ENCODE measurements at regions not wholly inside any gene's neighbourhood (a gene's known extent, or its start where the extent isn't known, plus 50 kb on each side); places are given as distances from the start of the nearest gene placed in this dataset.
"Not testable (repeated sequence)": the region's sequence is repeated elsewhere in the genome, so short reads cannot be mapped to it uniquely, and the experiment has no call there.

GRCh38 chr2:8558956-8559355 lies 122.9 kb upstream of the ID2 start:
- no peak for DNase-seq
- Histone ChIP-seq H3K36me3 (replicated peaks; ENCODE audit: control insufficient read depth, insufficient read depth, low read length) (no peaks in the 10 kb centered on the region), H3K27me3 (ENCODE audit: control insufficient read depth, insufficient read depth, low read length) (no peaks in the 10 kb centered on the region), H3K4me3 (ENCODE audit: insufficient read depth, low read depth, low read length) (no peak overlapping the region)

GRCh38 chr2:8559805-8560204 lies 122.1 kb upstream of the ID2 start:
- Histone ChIP-seq H3K36me3 (replicated peaks; ENCODE audit: control insufficient read depth, insufficient read depth, low read length) (no peaks in the 10 kb centered on the region), H3K4me3 (ENCODE audit: insufficient read depth, low read depth, low read length) (no peak overlapping the region), H3K27me3 (ENCODE audit: control insufficient read depth, insufficient read depth, low read length) (no peaks in the 10 kb centered on the region)
- no peak for DNase-seq

GRCh38 chr2:8561692-8562091 lies 120.2 kb upstream of the ID2 start:
- H3K27me3 ChIP-seq (ENCODE audit: control insufficient read depth, insufficient read depth, low read length); H3K4me3 ChIP-seq (ENCODE audit: insufficient read depth, low read depth, low read length); H3K36me3 ChIP-seq (replicated peaks; ENCODE audit: control insufficient read depth, insufficient read depth, low read length); DNase-seq: not testable (repeated sequence)

- H3K4me3 ChIP-seq (ENCODE audit: insufficient read depth, low read depth, low read length): no peak overlapping the region
- H3K27me3 ChIP-seq (ENCODE audit: control insufficient read depth, insufficient read depth, low read length): no peaks in the 10 kb centered on the region
- no peaks in the 10 kb centered on the region for H3K36me3 ChIP-seq (replicated peaks; ENCODE audit: control insufficient read depth, insufficient read depth, low read length)
- no peak for DNase-seq
These were observed 117.9 kb upstream of the ID2 start for GRCh38 chr2:8563814-8564474.

- no peak overlapping the region for H3K4me3 ChIP-seq (ENCODE audit: insufficient read depth, low read depth, low read length)
- H3K27me3 ChIP-seq (ENCODE audit: control insufficient read depth, insufficient read depth, low read length): no peaks in the 10 kb centered on the region
- no peak for DNase-seq
- H3K36me3 ChIP-seq (replicated peaks; ENCODE audit: control insufficient read depth, insufficient read depth, low read length): no peaks in the 10 kb centered on the region
These were observed 117.4 kb upstream of the ID2 start for GRCh38 chr2:8564475-8564874.

GRCh38 chr2:8565399-8566154 lies 116.3 kb upstream of the ID2 start:
- Histone ChIP-seq H3K4me3 (ENCODE audit: insufficient read depth, low read depth, low read length) (no peak overlapping the region), H3K36me3 (replicated peaks; ENCODE audit: control insufficient read depth, insufficient read depth, low read length) (no peaks in the 10 kb centered on the region), H3K27me3 (ENCODE audit: control insufficient read depth, insufficient read depth, low read length) (no peaks in the 10 kb centered on the region)
- DNase-seq: no peak

GRCh38 chr2:8566155-8566670 lies 115.6 kb upstream of the ID2 start:
- Histone ChIP-seq H3K27me3 (ENCODE audit: control insufficient read depth, insufficient read depth, low read length) (no peaks in the 10 kb centered on the region), H3K4me3 (ENCODE audit: insufficient read depth, low read depth, low read length) (no peak overlapping the region), H3K36me3 (replicated peaks; ENCODE audit: control insufficient read depth, insufficient read depth, low read length) (no peaks in the 10 kb centered on the region)
- DNase-seq: no peak

GRCh38 chr2:8566774-8567468 lies 114.9 kb upstream of the ID2 start:
- DNase-seq: no peak
- Histone ChIP-seq H3K4me3 (ENCODE audit: insufficient read depth, low read depth, low read length) (no peak overlapping the region), H3K27me3 (ENCODE audit: control insufficient read depth, insufficient read depth, low read length) (no peaks in the 10 kb centered on the region), H3K36me3 (replicated peaks; ENCODE audit: control insufficient read depth, insufficient read depth, low read length) (no peaks in the 10 kb centered on the region)

- Histone ChIP-seq H3K4me3 (ENCODE audit: insufficient read depth, low read depth, low read length) (no peak overlapping the region), H3K27me3 (ENCODE audit: control insufficient read depth, insufficient read depth, low read length) (no peaks in the 10 kb centered on the region), H3K36me3 (replicated peaks; ENCODE audit: control insufficient read depth, insufficient read depth, low read length) (no peaks in the 10 kb centered on the region)
- DNase-seq: no peak
These were observed 114.2 kb upstream of the ID2 start for GRCh38 chr2:8567469-8568260.

- DNase-seq: no peak
- H3K27me3 ChIP-seq (ENCODE audit: control insufficient read depth, insufficient read depth, low read length): no peaks in the 10 kb centered on the region
- H3K4me3 ChIP-seq (ENCODE audit: insufficient read depth, low read depth, low read length): no peak overlapping the region
- no peaks in the 10 kb centered on the region for H3K36me3 ChIP-seq (replicated peaks; ENCODE audit: control insufficient read depth, insufficient read depth, low read length)
These were observed 113.1 kb upstream of the ID2 start for GRCh38 chr2:8568543-8569302.

GRCh38 chr2:8569332-8569930 lies 112.4 kb upstream of the ID2 start:
- Histone ChIP-seq H3K36me3 (replicated peaks; ENCODE audit: control insufficient read depth, insufficient read depth, low read length) (no peaks in the 10 kb centered on the region), H3K27me3 (ENCODE audit: control insufficient read depth, insufficient read depth, low read length) (no peaks in the 10 kb centered on the region), H3K4me3 (ENCODE audit: insufficient read depth, low read depth, low read length) (no peak overlapping the region)
- no peak for DNase-seq

GRCh38 chr2:8570637-8571036 lies 111.2 kb upstream of the ID2 start:
- no peak overlapping the region for H3K4me3 ChIP-seq (ENCODE audit: insufficient read depth, low read depth, low read length)
- H3K27me3 ChIP-seq (ENCODE audit: control insufficient read depth, insufficient read depth, low read length): no peaks in the 10 kb centered on the region
- no peaks in the 10 kb centered on the region for H3K36me3 ChIP-seq (replicated peaks; ENCODE audit: control insufficient read depth, insufficient read depth, low read length)
- DNase-seq: peak; percentile 22

GRCh38 chr2:8571301-8571791 lies 110.5 kb upstream of the ID2 start:
- H3K36me3 ChIP-seq (replicated peaks; ENCODE audit: control insufficient read depth, insufficient read depth, low read length): no peaks in the 10 kb centered on the region
- H3K4me3 ChIP-seq (ENCODE audit: insufficient read depth, low read depth, low read length): no peak overlapping the region
- DNase-seq: no peak
- H3K27me3 ChIP-seq (ENCODE audit: control insufficient read depth, insufficient read depth, low read length): no peaks in the 10 kb centered on the region
